ENCODE measurements at regions not wholly inside any gene's neighbourhood (a gene's known extent, or its start where the extent isn't known, plus 50 kb on each side); places are given as distances from the start of the nearest gene placed in this dataset.

DNA sequence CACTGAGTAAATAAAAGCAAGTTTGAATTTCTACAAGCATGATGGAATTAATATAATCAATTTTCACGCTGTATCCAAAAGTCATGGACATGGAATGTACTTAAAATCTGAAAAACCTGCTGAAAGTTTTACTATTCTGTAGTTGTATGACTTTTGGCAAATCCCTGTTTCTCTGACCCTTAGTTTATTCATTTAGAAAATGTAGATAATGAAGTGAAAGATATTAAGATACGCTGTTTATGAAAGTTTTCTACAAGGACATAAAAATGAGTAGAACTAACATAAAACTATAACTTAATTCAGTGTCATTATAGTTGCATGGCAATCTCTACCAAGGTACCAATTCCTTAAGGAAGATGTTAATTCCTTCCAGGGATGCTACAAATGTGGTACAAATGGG is 363.2 kb upstream of the MPDZ start:
- H3K9me3 ChIP-seq (ENCODE audit: control insufficient read depth, insufficient read depth, low read length) = no peaks in the 10 kb centered on the region
- no peak for DNase-seq
- WGBS (ENCODE audit: insufficient coverage) = no CpG with 5 or more reads among the region's 2 CpGs
- Mint-ChIP-seq H3K36me3 (no peaks in the 10 kb centered on the region), H3K9me3 (peaks cover 7 to 8% of the 10 kb centered on the region in 2 donors), H3K27ac (no peak overlapping the region), H3K4me1 (no peaks in the 10 kb centered on the region), H3K27me3 (ENCODE audit: low read depth in 2 of 2) (no peaks in the 10 kb centered on the region), H3K4me3 (no peak overlapping the region)
- H3K36me3 ChIP-seq (ENCODE audit: control insufficient read depth, insufficient read depth, low read length) = no peaks in the 10 kb centered on the region
- no peak for ATAC-seq
- intact Hi-C loops (cut with micrococcal nuclease) = no loop called here
- TF ChIP-seq, protein P1, sequence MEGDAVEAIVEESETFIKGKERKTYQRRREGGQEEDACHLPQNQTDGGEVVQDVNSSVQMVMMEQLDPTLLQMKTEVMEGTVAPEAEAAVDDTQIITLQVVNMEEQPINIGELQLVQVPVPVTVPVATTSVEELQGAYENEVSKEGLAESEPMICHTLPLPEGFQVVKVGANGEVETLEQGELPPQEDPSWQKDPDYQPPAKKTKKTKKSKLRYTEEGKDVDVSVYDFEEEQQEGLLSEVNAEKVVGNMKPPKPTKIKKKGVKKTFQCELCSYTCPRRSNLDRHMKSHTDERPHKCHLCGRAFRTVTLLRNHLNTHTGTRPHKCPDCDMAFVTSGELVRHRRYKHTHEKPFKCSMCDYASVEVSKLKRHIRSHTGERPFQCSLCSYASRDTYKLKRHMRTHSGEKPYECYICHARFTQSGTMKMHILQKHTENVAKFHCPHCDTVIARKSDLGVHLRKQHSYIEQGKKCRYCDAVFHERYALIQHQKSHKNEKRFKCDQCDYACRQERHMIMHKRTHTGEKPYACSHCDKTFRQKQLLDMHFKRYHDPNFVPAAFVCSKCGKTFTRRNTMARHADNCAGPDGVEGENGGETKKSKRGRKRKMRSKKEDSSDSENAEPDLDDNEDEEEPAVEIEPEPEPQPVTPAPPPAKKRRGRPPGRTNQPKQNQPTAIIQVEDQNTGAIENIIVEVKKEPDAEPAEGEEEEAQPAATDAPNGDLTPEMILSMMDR (IDR thresholded peaks at IDR 0.05) = no peak
- no peak overlapping the region for H3K4me3 ChIP-seq (ENCODE audit: low read length)
- no peaks in the 10 kb centered on the region for H3K4me1 ChIP-seq (ENCODE audit: control insufficient read depth, insufficient read depth, low read length)
- H3K27me3 ChIP-seq (ENCODE audit: control insufficient read depth, insufficient read depth, low read length) = no peaks in the 10 kb centered on the region
- H3K27ac ChIP-seq (ENCODE audit: low read length) = no peak overlapping the region

DNA sequence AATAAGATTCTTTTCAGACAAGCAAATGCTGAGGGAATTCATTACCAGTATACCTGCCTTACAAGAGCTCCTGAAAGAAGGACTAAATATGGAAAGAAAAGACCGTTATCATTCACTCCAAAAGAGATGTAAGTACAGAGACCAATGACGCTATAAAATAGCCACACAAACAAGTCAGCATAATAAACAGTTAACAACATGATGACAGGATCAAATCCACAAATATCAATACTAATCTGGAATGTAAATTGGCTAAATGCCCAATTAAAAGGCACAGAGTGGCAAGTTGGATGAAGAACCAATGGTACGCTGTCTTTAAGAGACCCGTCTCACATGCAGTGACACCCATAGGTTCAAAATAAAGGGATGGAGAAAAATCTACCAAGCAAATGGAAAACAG is 349.6 kb upstream of the MPDZ start:
- 100% methylated on average over 2 of the region's 4 CpGs for WGBS (ENCODE audit: insufficient coverage)
- Mint-ChIP-seq H3K4me3 (no peak overlapping the region), H3K27me3 (ENCODE audit: low read depth in 2 of 2) (no peaks in the 10 kb centered on the region), H3K36me3 (no peaks in the 10 kb centered on the region), H3K27ac (no peak overlapping the region), H3K4me1 (no peaks in the 10 kb centered on the region), H3K9me3 (peaks cover 19 to 32% of the 10 kb centered on the region in 2 donors)
- intact Hi-C loops (cut with micrococcal nuclease) = no loop called here
- H3K4me3 ChIP-seq (ENCODE audit: low read length) = no peak overlapping the region
- no peak overlapping the region for H3K27ac ChIP-seq (ENCODE audit: low read length)
- TF ChIP-seq, protein P1 (IDR thresholded peaks at IDR 0.05) = no peak
- H3K9me3 ChIP-seq (ENCODE audit: control insufficient read depth, insufficient read depth, low read length) = no peaks in the 10 kb centered on the region
- no peak for DNase-seq
- no peaks in the 10 kb centered on the region for H3K36me3 ChIP-seq (ENCODE audit: control insufficient read depth, insufficient read depth, low read length)
- H3K27me3 ChIP-seq (ENCODE audit: control insufficient read depth, insufficient read depth, low read length) = no peaks in the 10 kb centered on the region
- no peak for ATAC-seq
- H3K4me1 ChIP-seq (ENCODE audit: control insufficient read depth, insufficient read depth, low read length) = no peaks in the 10 kb centered on the region

DNA sequence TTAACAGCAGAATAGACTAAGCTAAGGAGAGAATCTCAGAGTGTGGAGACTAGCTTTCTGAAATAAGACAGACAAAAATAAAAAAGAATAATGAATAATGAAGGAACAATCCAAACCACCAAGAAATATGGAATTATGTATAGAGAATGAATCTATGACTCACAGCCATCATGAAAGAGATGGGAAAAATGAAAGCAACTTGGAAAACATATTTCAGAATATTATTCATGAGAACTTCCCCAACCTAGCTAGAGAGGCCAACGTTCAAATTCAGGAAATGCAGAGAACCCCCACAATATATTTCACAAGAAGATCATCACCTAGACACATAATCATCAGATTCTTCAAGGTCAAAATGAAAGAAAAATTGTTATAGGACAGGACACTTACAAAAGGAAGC is 349.0 kb upstream of the MPDZ start:
- H3K27ac Mint-ChIP-seq = no peak overlapping the region
- no peaks in the 10 kb centered on the region for H3K27me3 Mint-ChIP-seq (ENCODE audit: low read depth in 2 of 2)
- no peaks in the 10 kb centered on the region for H3K4me1 Mint-ChIP-seq
- no peak overlapping the region for H3K27ac ChIP-seq (ENCODE audit: low read length)
- ATAC-seq (no peak), DNase-seq (no peak)
- H3K9me3 Mint-ChIP-seq = peaks cover 15 to 30% of the 10 kb centered on the region in 2 donors
- TF ChIP-seq, protein P1 (IDR thresholded peaks at IDR 0.05) = no peak
- H3K36me3 ChIP-seq (ENCODE audit: control insufficient read depth, insufficient read depth, low read length) = no peaks in the 10 kb centered on the region
- no peaks in the 10 kb centered on the region for H3K4me1 ChIP-seq (ENCODE audit: control insufficient read depth, insufficient read depth, low read length)
- no peak overlapping the region for H3K4me3 Mint-ChIP-seq
- intact Hi-C loops (cut with micrococcal nuclease) = no loop called here
- no peaks in the 10 kb centered on the region for H3K9me3 ChIP-seq (ENCODE audit: control insufficient read depth, insufficient read depth, low read length)
- no peak overlapping the region for H3K4me3 ChIP-seq (ENCODE audit: low read length)
- no peaks in the 10 kb centered on the region for H3K36me3 Mint-ChIP-seq
- WGBS (ENCODE audit: insufficient coverage) = 40% methylated on average over 1 of the region's 1 CpG
- no peaks in the 10 kb centered on the region for H3K27me3 ChIP-seq (ENCODE audit: control insufficient read depth, insufficient read depth, low read length)

DNA sequence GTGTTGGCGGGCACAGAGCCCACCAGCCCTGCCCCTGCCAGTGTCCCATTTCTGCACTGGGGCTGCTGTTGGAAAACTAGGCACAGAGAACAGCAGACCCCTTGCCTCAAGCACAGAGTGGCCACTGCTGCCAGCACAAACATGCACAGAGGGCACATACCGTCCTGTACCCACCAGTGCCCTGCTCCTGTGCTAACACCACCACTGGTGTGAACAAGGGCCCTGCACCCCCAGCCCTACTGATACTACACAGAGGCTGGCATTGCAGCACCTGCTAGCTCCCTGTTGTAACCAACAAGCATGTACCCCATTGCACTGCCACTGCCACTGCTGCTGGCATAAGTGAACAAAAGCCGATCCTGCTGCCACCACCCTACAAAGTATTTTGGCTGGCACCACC is 348.0 kb upstream of the MPDZ start:
- H3K4me1 Mint-ChIP-seq = no peaks in the 10 kb centered on the region
- WGBS (ENCODE audit: insufficient coverage) = 94% methylated on average over 3 of the region's 3 CpGs
- no peaks in the 10 kb centered on the region for H3K27me3 Mint-ChIP-seq (ENCODE audit: low read depth in 2 of 2)
- H3K27me3 ChIP-seq (ENCODE audit: control insufficient read depth, insufficient read depth, low read length) = no peaks in the 10 kb centered on the region
- H3K9me3 ChIP-seq (ENCODE audit: control insufficient read depth, insufficient read depth, low read length) = no peaks in the 10 kb centered on the region
- no peaks in the 10 kb centered on the region for H3K36me3 ChIP-seq (ENCODE audit: control insufficient read depth, insufficient read depth, low read length)
- TF ChIP-seq, protein P1 (IDR thresholded peaks at IDR 0.05) = no peak
- ATAC-seq = no peak
- no peak overlapping the region for H3K4me3 Mint-ChIP-seq
- intact Hi-C loops (cut with micrococcal nuclease) = no loop called here
- H3K27ac Mint-ChIP-seq = no peak overlapping the region
- H3K4me1 ChIP-seq (ENCODE audit: control insufficient read depth, insufficient read depth, low read length) = no peaks in the 10 kb centered on the region
- no peaks in the 10 kb centered on the region for H3K36me3 Mint-ChIP-seq
- H3K27ac ChIP-seq (ENCODE audit: low read length) = no peak overlapping the region
- no peak for DNase-seq
- H3K4me3 ChIP-seq (ENCODE audit: low read length) = no peak overlapping the region
- peaks cover 12 to 30% of the 10 kb centered on the region in 2 donors for H3K9me3 Mint-ChIP-seq

All from natural killer cell (primary cell).